DMS79 (cell line): ENCODE measurements at regions not wholly inside any gene's neighbourhood (a gene's known extent, or its start where the extent isn't known, plus 50 kb on each side); places are given as distances from the start of the nearest gene placed in this dataset.
"Not testable (repeated sequence)": the region's sequence is repeated elsewhere in the genome, so short reads cannot be mapped to it uniquely, and the experiment has no call there.

Experiments
- DNase-seq: peaks from one replicate; lab custom pipeline; 2025; lab: John Stamatoyannopoulos, UW

- DNase-seq, result no peak
These were observed 1431.0 kb upstream of the WWC1 start for GRCh38 chr5:166860426-166860825.

DNA sequence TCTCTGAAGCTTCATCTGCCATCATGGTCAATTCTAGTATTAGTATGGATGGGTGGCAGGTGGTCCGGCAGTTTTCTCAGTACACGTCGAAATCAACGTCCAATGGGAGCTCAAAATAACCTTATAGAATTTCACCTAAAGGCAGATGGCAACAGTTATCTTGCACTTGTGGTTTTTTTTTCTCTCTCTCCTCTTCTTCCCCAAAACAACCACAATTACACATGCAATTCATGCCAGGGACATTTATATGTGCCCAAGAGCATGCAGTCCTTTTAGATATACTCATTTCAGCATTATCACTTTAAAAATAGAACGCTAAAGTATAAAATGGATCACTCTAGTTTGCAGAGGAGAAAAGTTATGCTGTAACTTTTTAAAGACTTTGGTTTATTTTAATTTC lies 1428.9 kb upstream of the WWC1 start:
- DNase-seq, result no peak

DNA sequence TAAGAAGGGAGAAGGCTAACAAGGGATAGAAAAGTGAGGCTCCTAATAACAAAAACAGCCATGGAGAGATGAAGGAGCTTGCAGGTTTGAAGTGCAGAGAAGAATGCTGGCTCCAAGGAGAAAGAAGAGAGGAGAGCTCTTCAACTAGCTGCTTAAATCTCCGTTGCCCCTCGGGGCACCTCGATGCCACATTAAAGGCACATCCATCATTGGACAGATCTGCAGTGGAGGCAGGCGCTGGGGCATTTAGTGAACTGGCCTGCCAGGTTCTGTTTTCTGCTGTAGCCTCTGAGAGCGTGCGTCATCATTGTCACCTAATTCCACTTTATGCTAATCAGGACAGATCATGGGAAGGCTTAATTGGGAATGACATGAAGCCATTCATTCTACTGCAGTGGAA lies 1426.2 kb upstream of the WWC1 start:
- DNase-seq, result no peak

DNA sequence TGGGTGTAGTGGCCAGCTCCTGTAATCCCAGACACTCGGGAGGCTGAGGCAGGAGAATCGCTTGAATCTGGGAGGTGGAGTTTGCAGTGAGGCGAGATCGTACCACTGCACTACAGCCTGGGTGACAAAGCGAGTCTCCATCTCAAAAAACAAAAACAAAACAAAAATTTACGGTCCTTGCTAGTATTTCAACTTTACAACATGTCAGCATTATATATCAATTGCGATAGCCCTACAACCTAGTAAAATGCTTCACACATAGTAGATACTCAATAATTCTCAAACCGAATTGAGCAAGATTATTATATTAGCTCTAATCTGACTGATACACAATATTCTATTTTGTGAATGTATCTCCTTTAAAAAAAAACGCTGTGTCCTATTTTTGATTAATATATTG lies 1411.0 kb upstream of the WWC1 start:
- no peak for DNase-seq

GRCh38 chr5:166881802-166882201 lies 1409.6 kb upstream of the WWC1 start:
- DNase-seq, result no peak

DNA sequence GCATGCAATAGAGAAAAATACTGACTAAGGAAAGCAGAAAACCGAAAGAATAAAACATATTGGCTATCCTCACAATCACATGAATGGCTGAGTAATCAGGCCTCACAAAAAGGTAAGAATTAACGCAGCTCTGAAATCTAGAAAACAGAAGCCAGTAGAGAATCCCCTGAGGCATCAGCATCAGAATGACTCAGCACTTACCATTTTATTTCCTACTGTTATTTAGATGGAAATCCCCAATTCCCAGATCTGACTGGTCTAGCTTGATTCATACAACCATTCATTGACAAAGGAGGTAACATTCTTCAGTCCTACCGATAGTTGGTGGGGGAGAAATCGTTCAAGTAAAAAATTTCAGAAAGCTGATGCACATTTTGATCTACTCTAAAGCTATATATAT lies 1408.4 kb upstream of the WWC1 start:
- no peak for DNase-seq

- DNase-seq, result no peak
These were observed 1393.3 kb upstream of the WWC1 start for GRCh38 chr5:166898166-166898565.

DNA sequence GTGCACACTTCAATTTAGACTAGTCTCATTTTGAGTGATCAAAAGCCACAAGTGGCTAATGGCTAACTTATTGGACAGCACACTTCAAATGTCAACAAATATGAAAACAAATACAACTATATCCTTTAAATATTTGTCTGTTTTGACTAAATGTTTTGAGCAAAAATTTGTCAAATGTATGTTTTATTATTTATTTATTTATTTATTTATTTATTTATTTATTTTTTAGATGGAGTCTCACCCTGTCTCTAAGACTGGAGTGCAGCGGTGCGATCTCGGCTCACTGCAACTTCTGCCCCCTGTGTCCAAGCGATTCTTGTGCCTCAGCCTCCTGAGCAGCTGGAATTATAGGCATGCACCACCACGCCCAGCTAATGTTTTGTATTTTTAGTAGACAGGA lies 1392.1 kb upstream of the WWC1 start:
- no peak for DNase-seq

- DNase-seq, result no peak
These were observed 1386.9 kb upstream of the WWC1 start for GRCh38 chr5:166904571-166904970.

- DNase-seq, result no peak
These were observed 1384.3 kb upstream of the WWC1 start for GRCh38 chr5:166906991-166907713.

GRCh38 chr5:166909040-166909439 lies 1382.4 kb upstream of the WWC1 start:
- no peak for DNase-seq

- no peak for DNase-seq
These were observed 1381.5 kb upstream of the WWC1 start for GRCh38 chr5:166909926-166910325.

- no peak for DNase-seq
These were observed 1380.5 kb upstream of the WWC1 start for GRCh38 chr5:166910995-166911394.

DNA sequence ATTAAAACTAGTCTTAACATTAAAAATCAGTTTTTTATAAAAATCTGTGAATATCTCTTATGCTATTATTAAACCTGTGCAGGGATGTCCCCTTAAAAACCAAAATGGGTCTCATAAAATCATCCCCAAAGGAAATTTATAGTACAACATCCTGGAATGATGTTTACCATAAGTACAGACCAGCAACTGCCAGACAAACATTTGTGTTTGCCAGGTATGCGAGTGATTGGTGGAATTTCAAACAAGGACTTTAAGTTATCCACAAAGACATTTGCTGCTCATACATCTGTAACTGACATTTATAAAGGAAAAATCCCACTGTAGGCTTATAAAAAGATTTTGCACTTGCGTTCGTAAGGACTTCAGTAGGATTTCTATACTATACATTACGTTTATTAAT lies 1375.4 kb upstream of the WWC1 start:
- DNase-seq, result no peak

DNA sequence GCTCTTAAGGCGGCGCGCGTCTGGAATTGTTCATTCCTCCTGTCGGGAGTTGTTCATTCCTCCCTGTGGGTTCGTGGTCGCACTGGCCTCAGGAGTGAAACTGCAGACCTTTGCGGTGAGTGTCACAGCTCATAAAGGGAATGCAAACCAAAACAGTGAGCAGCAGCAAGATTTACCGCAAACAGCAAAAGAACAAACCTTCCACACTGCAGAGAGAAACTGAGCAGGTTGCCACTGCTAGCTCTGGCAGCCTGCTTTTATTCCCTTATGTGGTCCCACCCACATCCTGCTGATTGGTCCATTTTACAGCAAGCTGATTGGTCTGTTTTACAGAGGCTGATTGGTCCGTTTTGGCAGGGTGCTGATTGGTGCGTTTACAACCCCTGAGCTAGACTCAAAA lies 1365.3 kb upstream of the WWC1 start:
- DNase-seq, result no peak

GRCh38 chr5:166926806-166927475 lies 1364.5 kb upstream of the WWC1 start:
- not testable (repeated sequence) for DNase-seq

DNA sequence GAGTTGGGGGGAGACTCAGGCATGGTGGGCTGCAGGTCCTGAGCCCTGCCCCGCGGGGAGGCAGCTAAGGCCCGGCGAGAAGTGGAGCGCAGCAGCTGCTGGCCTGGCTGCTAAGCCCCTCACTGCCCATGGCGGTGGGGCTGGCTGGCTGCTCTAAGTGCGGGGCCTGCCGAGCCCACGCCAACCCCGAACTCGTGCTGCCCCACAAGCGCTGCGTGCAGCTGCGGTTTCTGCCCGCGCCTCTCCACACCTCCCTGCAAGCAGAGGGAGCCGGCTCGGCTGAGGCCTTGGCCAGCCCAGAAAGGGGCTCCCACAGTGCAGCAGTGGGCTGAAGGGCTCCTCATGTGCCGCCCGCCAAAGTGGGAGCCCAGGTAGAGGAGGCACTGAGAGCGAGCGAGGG lies 1355.1 kb upstream of the WWC1 start:
- no peak for DNase-seq

- DNase-seq, result no peak
These were observed 1353.4 kb upstream of the WWC1 start for GRCh38 chr5:166938071-166938470.

- DNase-seq, result no peak
These were observed 1348.5 kb upstream of the WWC1 start for GRCh38 chr5:166942948-166943347.

- DNase-seq, result no peak
These were observed 1344.4 kb upstream of the WWC1 start for GRCh38 chr5:166947045-166947444.

DNA sequence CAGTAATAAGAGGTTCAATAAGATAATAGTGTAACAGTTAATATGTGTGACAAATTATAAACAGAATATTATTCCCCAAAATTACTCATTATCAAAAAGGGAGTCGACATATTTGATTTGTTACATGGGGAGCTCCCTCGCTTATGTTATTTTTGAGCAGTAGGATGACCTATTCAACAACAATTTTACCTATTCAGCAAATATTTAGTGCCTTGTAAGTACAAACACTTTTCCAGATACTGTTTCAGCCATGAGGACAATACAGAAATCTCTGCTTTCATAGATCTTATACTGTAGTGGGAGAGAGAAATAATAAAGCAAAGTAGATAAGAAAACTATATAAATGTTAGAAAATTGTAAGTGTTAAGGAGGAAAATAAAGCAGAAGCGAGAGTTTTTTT lies 1342.8 kb upstream of the WWC1 start:
- DNase-seq, result no peak

GRCh38 chr5:166952048-166952447 lies 1339.4 kb upstream of the WWC1 start:
- DNase-seq, result no peak

GRCh38 chr5:166957782-166958181 lies 1333.7 kb upstream of the WWC1 start:
- no peak for DNase-seq

DNA sequence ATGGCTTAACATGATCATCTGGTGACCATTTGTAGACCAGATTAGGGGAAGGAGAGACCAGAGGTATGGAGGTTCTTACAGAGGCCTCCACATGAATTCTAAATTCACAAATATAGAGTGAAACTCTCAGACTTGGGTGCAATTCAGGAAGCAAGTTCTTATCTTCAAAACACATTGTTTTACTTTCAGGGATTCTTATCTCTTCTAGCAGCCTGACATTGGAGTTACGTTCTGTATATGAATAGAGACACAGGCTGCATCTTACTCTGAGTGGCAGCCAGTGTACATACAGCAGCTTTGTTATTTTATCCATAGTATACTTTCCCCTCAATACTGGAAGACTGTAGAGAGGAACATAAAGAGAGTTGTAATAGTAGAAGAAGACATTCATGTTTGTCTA lies 1331.7 kb upstream of the WWC1 start:
- no peak for DNase-seq
